Activated CD8-positive, alpha-beta memory T cell treated with anti-CD3 and anti-CD28 coated beads, Interleukin-2, amount 50 U/mL, for 48 hours (primary cell): ENCODE measurements at regions not wholly inside any gene's neighbourhood (a gene's known extent, or its start where the extent isn't known, plus 50 kb on each side); places are given as distances from the start of the nearest gene placed in this dataset.
A peak's percentile ranks its signal among the peaks of the same experiment; 100 is the strongest.
"Not testable (repeated sequence)": the region's sequence is repeated elsewhere in the genome, so short reads cannot be mapped to it uniquely, and the experiment has no call there.

Source experiments
- DNase-seq: peaks from one replicate; pipeline ENCODE4 v3.0.0-alpha.2; 2020

DNA sequence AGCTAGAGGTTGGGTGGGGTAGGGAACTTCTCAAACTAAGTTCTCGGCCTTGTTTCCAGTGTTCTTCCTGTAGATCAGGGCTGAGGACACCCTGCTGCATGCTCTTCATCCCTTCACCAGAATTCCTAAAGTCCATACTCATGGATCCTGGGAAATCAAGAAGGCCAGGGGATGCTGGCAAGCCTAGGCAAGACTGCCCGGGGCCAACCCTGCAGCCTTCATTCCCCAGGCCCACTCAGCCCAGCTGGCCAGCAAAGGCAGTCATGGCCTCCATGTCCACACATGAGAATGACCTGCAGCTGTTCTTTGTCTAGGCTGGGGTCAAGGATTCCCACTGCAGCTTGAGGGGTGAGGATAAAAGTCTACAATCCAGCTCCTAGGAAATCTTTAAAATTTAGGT lies 109.3 kb upstream of the ETV6 start:
- DNase-seq: no peak

DNA sequence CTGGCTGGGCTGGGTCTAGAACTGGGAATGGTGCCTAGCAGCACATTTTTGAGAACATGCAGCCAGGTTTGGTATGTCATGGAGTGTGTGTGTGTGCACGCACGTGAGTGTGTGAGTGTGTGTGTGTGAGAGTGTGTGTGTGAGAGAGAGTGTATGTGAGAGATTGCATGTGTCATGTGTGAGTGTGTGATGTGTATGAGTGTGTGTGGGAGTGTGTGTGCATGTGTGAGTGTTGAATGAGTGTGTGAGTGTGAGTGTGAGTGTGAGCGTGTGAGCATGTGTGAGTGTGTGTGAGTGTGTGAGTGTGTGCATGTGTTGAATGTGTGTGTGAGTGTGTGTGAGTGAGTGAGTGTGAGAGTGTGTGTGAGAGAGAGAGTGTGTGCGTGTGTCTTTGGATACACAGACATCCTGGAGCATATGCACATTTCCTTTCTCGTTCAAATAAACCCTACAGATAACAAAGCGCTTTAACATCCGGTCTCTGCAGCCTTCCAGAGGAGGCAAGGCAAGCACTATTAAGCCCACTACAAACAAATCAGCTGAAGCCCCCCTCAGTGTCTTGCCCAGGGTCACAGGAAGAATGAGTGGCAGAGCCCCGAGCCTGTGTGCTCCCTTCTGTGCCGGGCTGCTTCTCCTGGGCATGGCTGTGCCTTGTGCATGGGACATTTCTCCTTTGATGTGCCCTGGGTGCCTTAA lies 108.7 kb upstream of the ETV6 start:
- no peak for DNase-seq

DNA sequence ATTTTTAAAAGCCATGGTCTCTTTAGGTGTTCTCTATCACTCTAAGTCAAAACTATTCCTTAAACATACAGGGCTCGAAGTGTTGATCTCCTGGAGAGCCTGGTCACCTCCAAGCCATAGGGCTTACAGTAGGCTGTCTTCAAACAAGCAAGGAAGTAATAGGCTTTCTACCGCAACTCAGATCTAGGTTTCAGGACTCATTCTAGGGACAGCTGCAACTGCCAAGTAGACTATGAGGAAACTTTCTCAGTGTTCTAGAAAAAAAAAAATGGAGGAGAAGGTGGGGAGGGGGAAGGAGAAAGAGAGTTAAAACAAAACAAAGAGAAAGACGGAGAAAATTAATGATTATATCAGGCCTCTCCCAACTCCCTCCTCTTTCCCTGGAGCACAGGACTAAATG lies 106.9 kb upstream of the ETV6 start:
- DNase-seq: no peak

DNA sequence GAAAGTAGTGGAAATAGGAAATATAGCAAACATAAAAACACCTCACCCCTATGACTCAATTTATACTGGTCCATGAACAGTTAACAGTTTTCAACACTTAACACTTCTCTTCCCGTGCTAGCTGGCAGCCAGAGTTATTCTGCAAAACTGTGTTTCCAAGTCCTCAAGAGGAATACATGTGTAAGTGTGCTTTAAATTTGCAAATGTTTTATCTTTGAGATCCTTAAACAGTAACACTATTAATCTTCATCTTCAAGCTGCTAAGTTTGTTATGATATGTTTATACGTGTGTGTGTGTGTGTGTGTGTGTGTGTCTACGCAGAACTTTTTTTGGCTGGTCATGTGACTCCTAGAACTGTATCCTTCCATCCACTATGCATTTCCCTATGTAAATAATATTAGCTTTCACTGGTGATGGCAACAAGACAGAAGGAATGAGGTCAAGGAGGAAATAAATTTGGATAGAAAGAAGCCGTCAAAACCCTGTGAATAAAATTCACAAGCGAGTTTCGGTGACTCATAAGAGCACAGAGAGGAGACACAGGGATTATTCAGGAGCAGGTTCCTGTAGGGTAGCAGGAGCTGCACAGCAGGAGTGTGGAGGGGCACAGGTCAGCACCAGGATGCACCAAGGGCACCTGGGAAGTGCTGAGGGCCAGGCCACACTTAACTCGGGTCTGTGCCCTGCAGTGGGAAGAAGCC lies 105.9 kb upstream of the ETV6 start:
- DNase-seq: no peak

DNA sequence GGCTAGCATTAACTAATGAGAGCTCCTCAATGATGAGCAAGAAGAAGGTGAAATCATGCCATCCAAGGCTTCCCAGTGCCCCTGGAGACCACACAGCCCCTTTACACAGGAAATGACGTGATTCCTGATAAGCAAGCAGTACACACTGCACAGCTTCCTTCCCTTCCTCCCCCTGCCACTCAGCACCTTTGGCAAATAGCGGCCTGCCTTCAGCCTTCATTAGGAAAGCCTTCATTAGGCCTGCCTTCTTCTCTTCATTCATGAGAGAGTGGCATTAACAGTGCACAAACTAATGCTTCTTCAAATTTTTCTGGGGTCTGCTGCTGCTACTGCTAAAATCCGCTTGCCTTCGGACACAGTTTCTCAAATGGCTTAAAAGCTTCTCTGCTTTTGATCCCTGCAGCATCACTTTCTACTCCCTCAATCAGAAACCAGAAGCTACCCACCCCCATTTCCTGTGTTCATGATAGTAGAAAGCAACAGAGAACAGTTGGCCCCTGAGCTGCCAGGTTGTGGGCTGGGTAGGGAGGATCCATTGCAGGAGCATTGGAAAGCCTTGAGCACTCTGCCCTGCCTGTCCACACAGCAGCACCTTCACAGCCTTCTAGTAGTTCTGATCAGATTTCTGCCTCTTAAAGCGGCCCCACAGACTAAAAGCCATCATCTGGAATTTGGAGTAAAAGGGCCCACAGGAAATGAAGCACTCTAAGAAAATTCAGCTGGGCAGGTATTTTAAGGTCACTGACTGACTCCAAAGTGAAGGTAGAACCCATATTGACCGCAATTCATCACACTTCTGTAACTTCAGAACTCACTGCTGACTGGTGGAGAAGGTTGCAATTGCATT lies 103.8 kb upstream of the ETV6 start:
- DNase-seq: peak; percentile 72

DNA sequence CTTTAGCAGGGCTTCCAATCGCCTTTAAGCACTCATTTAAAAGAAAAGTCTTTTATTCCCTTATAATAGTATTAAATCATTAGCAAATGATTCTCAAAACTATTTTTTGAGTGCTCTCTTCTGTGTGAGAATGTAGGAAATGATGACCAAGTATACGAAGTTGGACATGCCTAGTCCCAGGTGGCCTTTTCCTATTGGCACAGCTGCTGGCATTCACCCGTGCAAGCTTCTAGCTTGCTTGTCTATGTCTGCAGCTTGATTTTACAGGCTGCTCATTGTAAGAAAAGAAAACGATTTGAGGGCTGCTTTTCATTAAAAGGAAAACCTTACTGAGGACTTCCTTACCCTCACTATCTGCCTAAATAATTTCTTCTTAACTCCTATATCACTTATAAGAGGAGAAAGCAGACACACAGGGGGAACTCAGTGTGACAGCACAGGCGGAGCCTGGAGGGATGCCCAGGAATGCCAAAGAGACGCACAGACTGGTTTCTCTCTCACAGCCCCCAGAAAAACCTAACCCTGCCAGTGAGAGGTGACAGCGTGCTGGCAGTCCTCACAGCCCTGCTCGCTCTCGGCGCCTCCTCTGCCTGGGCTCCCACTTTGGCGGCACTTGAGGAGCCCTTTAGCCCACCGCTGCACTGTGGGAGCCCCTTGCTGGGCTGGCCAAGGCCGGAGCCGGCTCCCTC lies 102.7 kb upstream of the ETV6 start:
- not testable (repeated sequence) for DNase-seq

DNA sequence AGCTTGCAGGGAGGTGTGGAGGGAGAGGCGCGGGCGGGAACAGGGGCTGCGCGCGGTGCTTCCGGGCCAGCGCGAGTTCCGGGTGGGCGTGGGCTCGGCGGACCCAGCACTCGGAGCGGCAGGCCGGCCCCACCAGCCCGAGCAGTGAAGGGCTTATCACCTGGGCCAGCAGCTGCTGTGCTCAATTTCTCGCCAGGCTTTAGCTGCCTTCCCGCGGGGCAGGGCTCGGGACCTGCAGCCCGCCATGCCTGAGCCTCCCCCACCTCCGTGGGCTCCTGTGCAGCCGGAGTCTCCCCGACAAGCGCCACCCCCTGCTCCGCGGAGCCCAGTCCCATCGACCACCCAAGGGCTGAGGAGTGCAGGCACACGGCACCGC lies 102.2 kb upstream of the ETV6 start:
- not testable (repeated sequence) for DNase-seq

DNA sequence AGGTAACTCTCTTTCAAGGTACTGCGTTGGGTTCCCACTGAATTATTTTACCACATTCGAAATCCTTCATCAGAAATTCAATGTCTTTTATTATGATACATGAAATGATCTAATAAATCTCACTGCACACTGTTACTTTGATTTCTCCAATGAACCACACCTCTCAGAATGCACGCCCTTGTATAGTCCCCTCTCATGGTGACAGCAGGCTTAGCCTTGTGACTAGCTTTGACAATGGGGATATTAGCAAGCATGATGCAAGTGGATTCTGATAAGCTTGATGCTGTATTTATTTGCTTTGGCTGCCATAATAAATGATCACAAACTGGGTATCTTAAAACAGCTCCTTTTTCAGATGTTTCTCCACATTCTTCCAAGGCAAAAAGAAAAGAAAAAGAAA lies 100.4 kb upstream of the ETV6 start:
- DNase-seq: no peak

DNA sequence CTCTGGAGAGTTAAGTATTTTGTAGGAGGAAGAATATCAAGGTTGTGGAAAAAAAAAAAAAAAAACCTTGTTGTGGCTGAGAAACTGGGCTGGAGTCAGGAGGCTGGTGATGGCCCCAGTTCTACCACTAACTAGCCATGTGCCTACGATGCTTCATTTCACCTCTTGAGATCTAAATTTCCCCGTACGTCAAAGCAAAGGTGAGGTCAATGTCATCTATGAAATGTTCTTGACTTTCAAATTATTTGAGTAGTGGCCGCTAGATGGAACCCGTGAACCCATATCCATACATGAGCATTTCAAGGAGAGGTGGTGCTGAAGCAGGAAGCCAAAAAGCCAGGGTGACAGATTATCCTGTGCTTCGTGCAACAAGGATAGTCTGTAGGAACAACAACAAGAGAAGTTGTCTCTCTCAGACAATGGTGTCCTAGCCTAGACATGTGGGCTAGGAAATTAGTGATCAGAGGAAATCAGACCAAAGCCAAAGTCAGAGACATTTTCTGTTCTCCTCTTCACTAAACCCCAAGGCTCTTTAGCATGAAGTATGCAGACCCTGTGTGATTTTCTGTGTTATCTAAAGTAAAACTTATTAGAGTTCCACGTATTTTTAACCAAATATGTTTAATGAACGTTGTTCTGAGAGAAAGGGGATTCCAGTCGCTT lies 95.5 kb upstream of the ETV6 start:
- DNase-seq: no peak

DNA sequence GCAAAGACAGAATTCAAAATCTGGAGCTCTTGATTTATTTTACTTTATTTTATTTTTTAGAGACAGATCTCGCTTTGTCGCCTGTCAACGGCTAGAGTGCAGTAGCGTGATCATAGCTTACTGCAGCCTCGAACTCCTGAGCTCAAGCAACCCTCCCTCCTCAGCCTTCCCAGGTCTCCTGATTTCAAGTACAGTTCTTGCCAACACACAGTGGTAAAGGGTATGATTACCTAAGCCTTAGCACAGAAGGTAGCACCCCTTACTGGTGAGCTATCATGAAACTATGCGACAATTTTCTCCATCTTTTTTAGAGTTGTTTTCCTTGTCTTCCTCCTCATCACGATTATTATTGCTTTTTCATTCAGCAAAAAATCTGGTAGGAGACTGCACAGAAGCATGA lies 94.3 kb upstream of the ETV6 start:
- DNase-seq: no peak

DNA sequence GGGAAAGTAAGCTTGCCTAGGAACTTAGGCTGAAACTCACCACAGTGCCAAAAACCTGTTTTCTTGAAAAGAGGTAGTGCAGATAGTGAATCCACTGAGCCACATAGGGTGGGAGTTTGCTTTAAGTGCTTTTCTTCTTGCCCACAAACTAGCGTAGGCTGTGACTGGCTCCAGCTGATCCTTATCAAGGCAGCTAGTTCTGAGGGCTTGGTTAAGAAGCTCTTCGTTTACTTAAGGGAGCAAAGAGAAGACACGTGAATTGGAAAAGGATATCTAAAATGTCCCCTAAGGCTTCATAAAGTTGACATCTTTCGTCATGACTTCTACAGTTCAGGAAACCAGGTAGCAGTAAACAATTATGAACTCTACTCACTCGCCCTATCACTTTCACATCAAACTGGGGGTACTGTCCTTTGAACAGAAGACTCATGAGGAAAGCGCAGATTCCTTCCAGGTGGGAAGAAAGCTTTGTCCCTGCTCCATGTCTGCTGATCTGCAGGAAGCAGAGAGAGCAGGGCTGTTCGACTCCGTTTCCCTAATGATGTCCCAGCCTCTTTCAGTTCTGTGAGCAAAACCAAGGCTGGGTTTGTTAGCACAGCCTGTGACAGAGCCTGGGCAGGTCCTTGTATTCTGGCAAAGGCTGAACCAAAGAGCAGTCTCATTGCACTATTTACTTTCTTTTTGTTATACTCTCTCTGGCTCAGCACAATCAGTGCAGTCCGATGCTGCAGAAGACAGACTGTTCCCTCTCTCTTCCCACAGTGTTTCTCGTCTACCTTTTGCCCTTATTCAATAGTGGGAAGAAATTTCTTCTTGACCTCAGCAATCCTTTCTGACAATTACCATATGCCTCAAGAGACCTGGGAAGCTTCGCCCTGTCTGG lies 93.5 kb upstream of the ETV6 start:
- no peak for DNase-seq

DNA sequence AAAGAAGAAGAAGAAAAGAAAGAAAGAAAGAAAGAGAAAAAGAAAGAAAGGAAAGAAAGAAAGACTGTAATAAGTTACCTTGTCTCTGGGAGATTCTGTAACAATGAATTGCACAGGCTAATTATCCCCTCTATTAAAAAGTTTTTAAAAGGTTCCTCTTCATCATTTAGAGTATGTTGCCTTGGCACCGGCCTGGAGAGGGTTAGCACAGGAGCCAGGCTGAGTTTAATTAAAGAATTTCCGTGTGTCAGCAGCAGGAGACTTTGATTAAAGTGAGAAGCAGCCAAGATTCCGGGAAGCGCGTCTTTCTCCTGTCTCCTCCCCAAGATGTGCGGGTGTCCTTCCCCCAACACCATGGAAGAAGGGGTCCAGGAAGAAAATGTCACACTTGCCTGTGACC lies 92.8 kb upstream of the ETV6 start:
- no peak for DNase-seq

DNA sequence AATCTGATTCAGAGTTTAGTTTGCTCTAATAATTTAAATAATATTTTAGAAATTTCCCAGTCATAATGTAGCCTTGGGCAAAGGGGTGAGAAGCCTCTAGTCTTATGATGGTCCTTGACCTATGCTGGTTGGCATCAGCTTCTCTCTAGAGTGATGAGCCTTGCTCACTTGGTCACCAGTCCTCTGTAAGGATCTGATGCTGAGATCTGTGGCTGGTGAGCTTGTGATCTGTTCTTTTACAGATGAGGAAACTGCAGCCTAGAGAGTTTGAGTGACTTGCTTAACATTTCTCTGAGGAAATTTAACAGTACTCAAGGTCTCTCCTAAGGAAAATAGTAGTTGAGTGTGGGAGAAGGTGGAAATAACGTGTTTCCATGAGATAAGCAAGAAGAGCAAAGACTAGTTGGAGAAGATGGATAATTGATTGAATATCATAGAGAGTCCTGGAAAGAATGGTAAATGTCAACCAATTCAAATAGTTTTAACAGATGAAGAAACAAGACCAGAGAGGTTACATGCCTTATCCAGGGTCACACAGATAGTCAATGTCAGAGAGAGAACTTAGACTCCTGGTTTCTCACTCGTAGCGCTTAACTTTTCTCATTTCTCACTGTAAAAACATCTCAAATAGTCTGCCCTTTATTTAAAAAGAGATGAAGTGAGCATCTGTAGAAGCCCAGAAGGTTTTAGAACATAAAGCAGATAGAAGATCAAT lies 89.7 kb upstream of the ETV6 start:
- DNase-seq: no peak

DNA sequence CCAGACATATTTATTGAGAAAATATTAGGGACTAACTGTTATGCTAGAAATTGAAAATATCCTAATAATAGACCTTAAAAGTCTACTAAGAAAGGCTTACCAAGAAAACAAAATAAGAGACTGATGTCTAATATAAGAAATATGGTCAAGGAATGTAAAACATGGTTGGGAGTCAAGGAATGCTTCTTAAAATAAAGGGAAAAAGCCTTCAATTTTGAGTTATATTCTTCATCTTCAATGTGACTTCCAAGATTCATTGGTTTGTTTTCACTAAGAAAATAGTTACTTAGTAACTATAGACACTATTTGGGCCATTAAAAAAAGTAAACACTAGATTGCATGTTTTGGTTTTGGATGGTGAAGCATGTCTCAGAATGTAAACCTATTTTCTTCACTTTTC lies 88.1 kb upstream of the ETV6 start:
- no peak for DNase-seq

DNA sequence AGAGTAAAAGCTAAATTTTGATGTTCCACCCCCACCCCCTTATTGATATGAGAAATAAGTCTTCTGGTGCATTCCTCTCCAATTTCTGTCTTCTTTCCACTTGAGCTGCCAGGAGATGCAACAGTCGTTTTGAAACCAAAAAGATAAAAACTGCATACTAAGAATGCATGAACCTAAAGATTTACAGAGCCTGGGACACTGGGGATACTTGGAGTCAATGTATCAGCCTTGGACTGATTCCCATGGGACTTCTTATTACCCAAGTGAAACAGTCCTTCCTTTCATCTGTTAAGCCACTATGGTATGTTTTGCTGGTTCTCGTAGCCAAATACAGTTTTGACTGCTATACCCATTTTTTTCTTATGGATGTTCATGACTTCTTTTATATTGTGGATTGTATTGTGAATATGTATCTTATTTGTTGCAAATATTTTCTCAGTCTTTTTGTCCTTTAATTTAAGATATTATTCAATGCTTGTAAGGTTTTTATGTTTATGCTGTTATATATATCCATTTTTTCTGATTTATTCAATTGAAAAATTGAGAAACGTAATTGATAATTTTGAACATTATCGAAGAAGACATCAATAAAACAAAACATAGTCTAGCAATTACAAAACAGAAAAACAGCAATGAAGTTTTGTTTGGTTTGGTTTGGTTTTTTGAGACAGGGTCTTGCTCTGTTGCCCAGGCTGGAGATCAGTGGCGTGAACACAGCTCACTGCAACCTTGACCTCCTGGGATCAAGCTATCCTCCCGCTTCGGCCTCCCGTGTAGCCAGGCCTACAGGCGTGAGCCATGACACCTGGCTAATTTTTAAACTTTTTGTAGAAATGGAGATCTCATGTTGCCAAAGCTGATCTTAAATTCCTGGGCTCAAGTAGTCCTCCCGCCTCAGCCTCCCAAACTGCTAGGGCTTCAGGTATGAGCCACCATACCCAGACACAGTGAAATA lies 85.4 kb upstream of the ETV6 start:
- no peak for DNase-seq

DNA sequence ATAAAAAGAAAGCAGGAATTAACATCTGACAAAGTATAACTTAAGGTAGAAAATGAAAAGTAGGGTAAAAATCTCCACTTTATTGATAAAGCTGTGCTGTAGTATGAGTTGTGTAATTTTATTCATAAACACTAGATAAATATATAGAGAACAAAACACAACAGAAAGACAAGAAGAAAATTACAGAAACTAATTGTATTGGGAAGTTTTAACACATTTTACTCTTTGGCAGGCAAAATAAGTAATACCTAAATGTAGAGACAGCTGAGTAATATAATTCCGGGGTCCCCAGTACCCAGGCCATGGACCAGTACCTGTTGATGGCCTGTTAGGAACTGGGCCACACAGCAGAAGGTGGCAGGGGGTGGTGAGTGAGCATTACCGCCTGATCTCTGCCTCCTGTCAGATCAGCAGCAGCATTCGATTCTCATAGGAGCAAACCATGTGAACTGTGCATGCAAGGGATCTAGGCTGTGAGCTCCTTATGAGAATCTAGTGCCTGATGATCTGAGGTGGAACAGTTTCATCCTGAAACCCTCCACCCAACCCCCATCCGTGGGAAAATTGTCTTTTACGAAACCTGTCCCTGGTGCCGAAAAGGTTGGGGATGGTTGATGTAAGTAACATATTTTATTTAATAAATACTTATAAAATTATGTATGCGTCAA lies 84.4 kb upstream of the ETV6 start:
- DNase-seq: no peak

DNA sequence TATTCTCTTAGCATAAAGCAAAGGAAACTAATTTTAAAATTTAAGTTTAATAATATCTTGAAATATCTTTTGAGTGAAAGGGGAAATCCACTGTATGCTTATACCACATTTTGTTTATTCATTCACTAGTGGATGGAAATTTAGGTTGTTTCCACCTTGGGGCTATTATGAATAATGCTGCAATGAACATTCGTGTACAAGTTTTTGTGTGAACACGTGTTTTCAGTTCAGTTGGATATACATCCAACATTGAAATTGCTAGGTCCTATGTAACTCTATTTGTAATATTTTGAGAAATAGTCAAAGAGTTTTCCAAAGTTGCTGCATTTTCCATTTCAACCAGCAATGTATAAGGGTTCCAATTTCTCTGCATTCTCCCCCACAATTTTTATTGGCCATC lies 83.7 kb upstream of the ETV6 start:
- DNase-seq: no peak

DNA sequence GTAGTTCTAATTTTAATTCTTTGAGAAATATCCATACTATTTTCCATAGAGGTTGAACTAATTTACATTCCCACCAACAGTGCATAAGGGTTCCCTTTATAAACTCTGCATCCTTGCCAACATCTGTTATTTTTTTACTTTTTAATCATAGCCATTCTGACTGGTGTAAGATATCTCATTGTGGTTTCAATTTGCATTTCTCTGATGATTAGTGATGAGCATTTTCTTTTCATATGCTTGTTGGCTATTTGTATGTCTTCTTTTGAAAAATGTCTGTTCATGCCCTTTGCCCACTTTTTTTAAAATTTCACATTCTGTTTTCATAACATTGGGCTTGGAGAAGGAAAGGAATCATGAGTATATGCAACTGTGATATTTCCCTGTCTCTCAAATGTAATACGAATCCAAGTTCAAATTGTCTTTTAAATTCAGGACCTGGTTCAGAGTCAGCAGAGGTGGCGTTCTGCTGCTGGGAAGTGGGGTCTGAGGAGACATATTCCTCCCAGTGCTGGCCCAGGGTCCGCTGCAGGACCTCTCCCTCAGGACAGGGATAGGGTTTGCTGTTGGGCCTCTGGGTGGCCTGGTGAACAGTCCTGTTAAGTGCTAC lies 81.2 kb upstream of the ETV6 start:
- DNase-seq: no peak
